H7 (cell line): ENCODE measurements at regions not wholly inside any gene's neighbourhood (a gene's known extent, or its start where the extent isn't known, plus 50 kb on each side); places are given as distances from the start of the nearest gene placed in this dataset.
A peak's percentile ranks its signal among the peaks of the same experiment; 100 is the strongest.

Experiments
- DNase-seq: peaks from one replicate; pipeline ENCODE4 v3.0.0; 2012
- H3K27me3 ChIP-seq: 2 replicates; pipeline ENCODE4 v1.6.0; 2011; ENCODE audit warnings: mild to moderate bottlenecking, low read length; ENCODE audit not compliant: control insufficient read depth, insufficient read depth
- H3K36me3 ChIP-seq: replicated peaks from 2 replicates; pipeline ENCODE4 v1.5.1; 2011; ENCODE audit warnings: low read length; ENCODE audit not compliant: control insufficient read depth, insufficient read depth
- H3K4me3 ChIP-seq: 2 replicates; pipeline ENCODE4 v1.5.1; 2011; ENCODE audit warnings: low read depth, mild to moderate bottlenecking, control low read depth, low read length, moderate library complexity; ENCODE audit not compliant: insufficient read depth

- H3K4me3 ChIP-seq: no peak overlapping the region
- H3K27me3 ChIP-seq: no peaks in the 10 kb centered on the region; the same call in 1 of the 2 replicates
- DNase-seq: no peak
- no peaks in the 10 kb centered on the region for H3K36me3 ChIP-seq
Measured at GRCh38 chr1:234680331-234680904, 70.4 kb upstream of the IRF2BP2 start.

GRCh38 chr1:234676103-234676594 lies 66.2 kb upstream of the IRF2BP2 start:
- DNase-seq: peak; percentile 83
- H3K4me3 ChIP-seq: peak overlapping the region; percentile 23
- no peaks in the 10 kb centered on the region for H3K36me3 ChIP-seq
- peaks cover 1% of the 10 kb centered on the region; the same call in 1 of the 2 replicates for H3K27me3 ChIP-seq

GRCh38 chr1:234675572-234675971 lies 65.6 kb upstream of the IRF2BP2 start:
- no peak for DNase-seq
- H3K4me3 ChIP-seq: no peak overlapping the region
- peaks cover 1% of the 10 kb centered on the region; the same call in 1 of the 2 replicates for H3K27me3 ChIP-seq
- H3K36me3 ChIP-seq: no peaks in the 10 kb centered on the region

- Histone ChIP-seq H3K36me3 (no peaks in the 10 kb centered on the region), H3K27me3 (peaks cover 1% of the 10 kb centered on the region; the same call in 1 of the 2 replicates), H3K4me3 (no peak overlapping the region)
- no peak for DNase-seq
Measured at GRCh38 chr1:234675006-234675405, 65.0 kb upstream of the IRF2BP2 start.

- H3K36me3 ChIP-seq: no peaks in the 10 kb centered on the region
- no peak overlapping the region for H3K4me3 ChIP-seq
- peaks cover 1% of the 10 kb centered on the region; the same call in 1 of the 2 replicates for H3K27me3 ChIP-seq
- DNase-seq: no peak
Measured at GRCh38 chr1:234674218-234674815, 64.3 kb upstream of the IRF2BP2 start.

- H3K36me3 ChIP-seq: no peaks in the 10 kb centered on the region
- DNase-seq: no peak
- peaks cover 1% of the 10 kb centered on the region; the same call in 1 of the 2 replicates for H3K27me3 ChIP-seq
- H3K4me3 ChIP-seq: no peak overlapping the region
Measured at GRCh38 chr1:234672349-234673135, 62.6 kb upstream of the IRF2BP2 start.

- Histone ChIP-seq H3K27me3 (peaks cover 1% of the 10 kb centered on the region; the same call in 1 of the 2 replicates), H3K36me3 (no peaks in the 10 kb centered on the region), H3K4me3 (no peak overlapping the region)
- no peak for DNase-seq
Measured at GRCh38 chr1:234670967-234671626, 61.1 kb upstream of the IRF2BP2 start.

- H3K4me3 ChIP-seq: no peak overlapping the region
- H3K36me3 ChIP-seq: no peaks in the 10 kb centered on the region
- peaks cover 1% of the 10 kb centered on the region; the same call in 1 of the 2 replicates for H3K27me3 ChIP-seq
- no peak for DNase-seq
Measured at GRCh38 chr1:234669499-234669898, 59.5 kb upstream of the IRF2BP2 start.

- no peak overlapping the region for H3K4me3 ChIP-seq
- DNase-seq: no peak
- H3K27me3 ChIP-seq: no peaks in the 10 kb centered on the region
- no peaks in the 10 kb centered on the region for H3K36me3 ChIP-seq
Measured at GRCh38 chr1:234668577-234668955, 58.6 kb upstream of the IRF2BP2 start.

- no peak for DNase-seq
- no peaks in the 10 kb centered on the region for H3K36me3 ChIP-seq
- no peaks in the 10 kb centered on the region for H3K27me3 ChIP-seq
- no peak overlapping the region for H3K4me3 ChIP-seq
Measured at GRCh38 chr1:234667600-234668576, 57.9 kb upstream of the IRF2BP2 start.

- H3K27me3 ChIP-seq: no peaks in the 10 kb centered on the region
- no peaks in the 10 kb centered on the region for H3K36me3 ChIP-seq
- DNase-seq: no peak
- H3K4me3 ChIP-seq: no peak overlapping the region
Measured at GRCh38 chr1:234666761-234667160, 56.8 kb upstream of the IRF2BP2 start.

GRCh38 chr1:234665975-234666605 lies 56.1 kb upstream of the IRF2BP2 start:
- Histone ChIP-seq H3K4me3 (no peak overlapping the region), H3K36me3 (no peaks in the 10 kb centered on the region), H3K27me3 (no peaks in the 10 kb centered on the region)
- DNase-seq: no peak

GRCh38 chr1:234662148-234662547 lies 52.2 kb upstream of the IRF2BP2 start:
- DNase-seq: no peak
- Histone ChIP-seq H3K4me3 (no peak overlapping the region), H3K27me3 (no peaks in the 10 kb centered on the region), H3K36me3 (no peaks in the 10 kb centered on the region)
